ENCODE measurements at regions not wholly inside any gene's neighbourhood (a gene's known extent, or its start where the extent isn't known, plus 50 kb on each side); places are given as distances from the start of the nearest gene placed in this dataset.

GRCh38 chr19:29409076-29409862 lies 116.5 kb upstream of the VSTM2B start:
- no peak for FAIRE-seq
- Histone ChIP-seq H3K27me3 (no peaks in the 10 kb centered on the region), H3K27ac (no peak overlapping the region), H3K9me3 (no peaks in the 10 kb centered on the region), H3K36me3 (no peaks in the 10 kb centered on the region), H3K4me3 (no peak overlapping the region), H3K4me1 (no peaks in the 10 kb centered on the region)
- 65 to 67% methylated on average over 14 of the region's 14 CpGs for WGBS, 2 donors
- TF ChIP-seq CTCF (IDR thresholded peaks at IDR 0.05), result no peak
- intact Hi-C loops (cut with DNase I), result no loop called here
- ATAC-seq, result no peak
- DNase-seq, result no peak

GRCh38 chr19:29410601-29411000 lies 115.2 kb upstream of the VSTM2B start:
- no peaks in the 10 kb centered on the region for H3K9me3 ChIP-seq
- TF ChIP-seq CTCF (IDR thresholded peaks at IDR 0.05), result no peak
- FAIRE-seq (no peak), DNase-seq (no peak), ATAC-seq (no peak)
- no peaks in the 10 kb centered on the region for H3K4me1 ChIP-seq
- intact Hi-C loops (cut with DNase I), result no loop called here
- H3K27me3 ChIP-seq, result no peaks in the 10 kb centered on the region
- H3K27ac ChIP-seq, result no peak overlapping the region
- no peak overlapping the region for H3K4me3 ChIP-seq
- no peaks in the 10 kb centered on the region for H3K36me3 ChIP-seq
- WGBS, 2 donors, result 56 to 75% methylated on average over 2 of the region's 2 CpGs

GRCh38 chr19:29411113-29411581 lies 114.6 kb upstream of the VSTM2B start:
- no peak overlapping the region for H3K4me3 ChIP-seq
- no peaks in the 10 kb centered on the region for H3K4me1 ChIP-seq
- H3K9me3 ChIP-seq, result no peaks in the 10 kb centered on the region
- ATAC-seq, result no peak
- FAIRE-seq, result no peak
- no peaks in the 10 kb centered on the region for H3K27me3 ChIP-seq
- TF ChIP-seq CTCF (IDR thresholded peaks at IDR 0.05), result no peak
- H3K36me3 ChIP-seq, result no peaks in the 10 kb centered on the region
- WGBS, 2 donors, result 63 to 74% methylated on average over 17 of the region's 17 CpGs
- intact Hi-C loops (cut with DNase I), result no loop called here
- DNase-seq, result no peak
- H3K27ac ChIP-seq, result no peak overlapping the region

GRCh38 chr19:29413435-29413834 lies 112.4 kb upstream of the VSTM2B start:
- no peaks in the 10 kb centered on the region for H3K9me3 ChIP-seq
- no peak for TF ChIP-seq CTCF (IDR thresholded peaks at IDR 0.05)
- H3K36me3 ChIP-seq, result no peaks in the 10 kb centered on the region
- H3K27ac ChIP-seq, result no peak overlapping the region
- 40 to 57% methylated on average over 3 of the region's 3 CpGs for WGBS, 2 donors
- peak in 1 of 4 donors; percentile 27 for ATAC-seq
- no peaks in the 10 kb centered on the region for H3K4me1 ChIP-seq
- no peaks in the 10 kb centered on the region for H3K27me3 ChIP-seq
- no peak for DNase-seq
- intact Hi-C loops (cut with DNase I), result no loop called here
- H3K4me3 ChIP-seq, result no peak overlapping the region
- no peak for FAIRE-seq

- no peak overlapping the region for H3K4me3 ChIP-seq
- no peak for ATAC-seq
- no peaks in the 10 kb centered on the region for H3K9me3 ChIP-seq
- no peak overlapping the region for H3K27ac ChIP-seq
- TF ChIP-seq CTCF (IDR thresholded peaks at IDR 0.05), result no peak
- intact Hi-C loops (cut with DNase I), result no loop called here
- H3K27me3 ChIP-seq, result no peaks in the 10 kb centered on the region
- no peak for DNase-seq
- FAIRE-seq, result no peak
- 30 to 42% methylated on average over 4 to 5 of the region's 5 CpGs for WGBS, 2 donors
- no peaks in the 10 kb centered on the region for H3K4me1 ChIP-seq
- no peaks in the 10 kb centered on the region for H3K36me3 ChIP-seq
Observed at GRCh38 chr19:29415507-29415906, 110.3 kb upstream of the VSTM2B start.

All from pancreas (tissue), 10 donors.